HL-60 (cell line): ENCODE measurements at regions not wholly inside any gene's neighbourhood (a gene's known extent, or its start where the extent isn't known, plus 50 kb on each side); places are given as distances from the start of the nearest gene placed in this dataset.

Experiments used
- DNase-seq, 2 experiments: peaks; one replicate each; pipeline ENCODE4 v3.0.0-alpha.2; 2010 to 2020; ENCODE audit warnings: low read depth in 1 of 2, low spot score in 1 of 2
- H3K27ac ChIP-seq: fragments of 250-450 bp; sonication (Bioruptor Pico); replicated peaks from 2 replicates; pipeline ENCODE4 v1.5.1; 2020; ENCODE audit warnings: mild to moderate bottlenecking, moderate library complexity
- H3K27me3 ChIP-seq: fragments of 250-450 bp; sonication (Bioruptor Pico); 2 replicates; pipeline ENCODE4 v1.5.1; 2021; ENCODE audit warnings: mild to moderate bottlenecking, moderate library complexity; ENCODE audit not compliant: insufficient read depth, poor library complexity, severe bottlenecking
- H3K4me3 ChIP-seq: replicated peaks from 2 replicates; pipeline ENCODE4 v1.5.1; 2011; ENCODE audit warnings: mild to moderate bottlenecking, control low read depth, low read length; ENCODE audit not compliant: insufficient read depth
- CTCF ChIP-seq: IDR thresholded peaks from one replicate; pipeline ENCODE4 v1.5.1; 2011; ENCODE audit warnings: low read length, control low read depth, inconsistent platforms; ENCODE audit not compliant: insufficient read depth
- GABPA ChIP-seq: IDR thresholded peaks from 2 replicates; pipeline ENCODE4 v1.6.1; 2012; ENCODE audit warnings: low read depth
- POLR2AphosphoS5 ChIP-seq: IDR thresholded peaks from 2 replicates; pipeline ENCODE4 v1.6.1; 2012; ENCODE audit warnings: low read depth
- REST ChIP-seq: IDR thresholded peaks from 2 replicates; pipeline ENCODE4 v1.6.1; 2012; ENCODE audit warnings: low read depth; ENCODE audit not compliant: insufficient replicate concordance
- SPI1 ChIP-seq: IDR thresholded peaks from 2 replicates; pipeline ENCODE4 v1.6.1; 2012; ENCODE audit warnings: low read depth, mild to moderate bottlenecking, borderline replicate concordance

GRCh38 chr12:23185346-23185745 is 560.4 kb downstream of the ETNK1 start:
- Histone ChIP-seq H3K27me3 (peaks cover 2% of the 10 kb centered on the region), H3K4me3 (no peak overlapping the region), H3K27ac (no peak overlapping the region)
- TF ChIP-seq CTCF (no peak), GABPA (no peak), POLR2AphosphoS5 (no peak), SPI1 (no peak), REST (no peak)
- DNase-seq, result no peak

- no peak for DNase-seq
- Histone ChIP-seq H3K27me3 (no peaks in the 10 kb centered on the region), H3K4me3 (no peak overlapping the region), H3K27ac (no peak overlapping the region)
- TF ChIP-seq POLR2AphosphoS5, result no peak
- TF ChIP-seq SPI1, result no peak
These were observed 562.0 kb downstream of the ETNK1 start for GRCh38 chr12:23186950-23187349.

- no peak overlapping the region for H3K4me3 ChIP-seq
- TF ChIP-seq SPI1 (no peak), CTCF (no peak), GABPA (no peak), POLR2AphosphoS5 (no peak), REST (no peak)
- H3K27me3 ChIP-seq, result no peaks in the 10 kb centered on the region
- H3K27ac ChIP-seq, result no peak overlapping the region
- DNase-seq, result no peak
These were observed 568.6 kb downstream of the ETNK1 start for GRCh38 chr12:23193552-23193951.

- TF ChIP-seq CTCF, result no peak
- no peak for TF ChIP-seq GABPA
- TF ChIP-seq SPI1, result no peak
- TF ChIP-seq REST, result no peak
- Histone ChIP-seq H3K27me3 (no peaks in the 10 kb centered on the region), H3K4me3 (no peak overlapping the region), H3K27ac (no peak overlapping the region)
- no peak for DNase-seq
These were observed 572.3 kb downstream of the ETNK1 start for GRCh38 chr12:23197266-23197665.
